ENCODE measurements at regions not wholly inside any gene's neighbourhood (a gene's known extent, or its start where the extent isn't known, plus 50 kb on each side); places are given as distances from the start of the nearest gene placed in this dataset.
A peak's percentile ranks its signal among the peaks of the same experiment; 100 is the strongest.
"Not testable (repeated sequence)": the region's sequence is repeated elsewhere in the genome, so short reads cannot be mapped to it uniquely, and the experiment has no call there.

GRCh38 chr17:82998637-82999036, 80.8 kb upstream of the METRNL start:
- no peak for DNase-seq (ENCODE audit: low spot score)

- DNase-seq (ENCODE audit: low spot score) = no peak
Observed at GRCh38 chr17:83000738-83001137, 78.7 kb upstream of the METRNL start.

- no peak for DNase-seq (ENCODE audit: low spot score)
Observed at GRCh38 chr17:83002118-83002805, 77.1 kb upstream of the METRNL start.

- no peak for DNase-seq (ENCODE audit: low spot score)
Observed at GRCh38 chr17:83004791-83005380, 74.5 kb upstream of the METRNL start.

GRCh38 chr17:83005639-83006038, 73.8 kb upstream of the METRNL start:
- no peak for DNase-seq (ENCODE audit: low spot score)

- DNase-seq (ENCODE audit: low spot score) = no peak
Observed at GRCh38 chr17:83006515-83007455, 72.6 kb upstream of the METRNL start.

- no peak for DNase-seq (ENCODE audit: low spot score)
Observed at GRCh38 chr17:83007504-83008185, 71.8 kb upstream of the METRNL start.

- no peak for DNase-seq (ENCODE audit: low spot score)
Observed at GRCh38 chr17:83008186-83008510, 71.3 kb upstream of the METRNL start.

GRCh38 chr17:83008526-83008925, 70.9 kb upstream of the METRNL start:
- DNase-seq (ENCODE audit: low spot score) = no peak

GRCh38 chr17:83009414-83010205, 69.8 kb upstream of the METRNL start:
- DNase-seq (ENCODE audit: low spot score) = no peak

- no peak for DNase-seq (ENCODE audit: low spot score)
Observed at GRCh38 chr17:83010206-83011200, 68.9 kb upstream of the METRNL start.

- not testable (repeated sequence) for DNase-seq (ENCODE audit: low spot score)
Observed at GRCh38 chr17:83011676-83012075, 67.7 kb upstream of the METRNL start.

GRCh38 chr17:83012200-83012785, 67.1 kb upstream of the METRNL start:
- DNase-seq (ENCODE audit: low spot score) = no peak

GRCh38 chr17:83012868-83013778, 66.3 kb upstream of the METRNL start:
- peak; percentile 56 for DNase-seq (ENCODE audit: low spot score)

- no peak for DNase-seq (ENCODE audit: low spot score)
Observed at GRCh38 chr17:83013779-83014117, 65.7 kb upstream of the METRNL start.

- DNase-seq (ENCODE audit: low spot score) = no peak
Observed at GRCh38 chr17:83014297-83014696, 65.1 kb upstream of the METRNL start.

GRCh38 chr17:83014940-83015910, 64.2 kb upstream of the METRNL start:
- DNase-seq (ENCODE audit: low spot score) = no peak
